NOMO-1 treated with DMSO at 0.1 percent for 48 hours (cell line): ENCODE measurements at regions not wholly inside any gene's neighbourhood (a gene's known extent, or its start where the extent isn't known, plus 50 kb on each side); places are given as distances from the start of the nearest gene placed in this dataset.

ENCODE experiments used
- DNase-seq: peaks from one replicate; lab custom pipeline; 2025; ENCODE audit not compliant: unreplicated experiment; lab: John Stamatoyannopoulos, UW

GRCh38 chr14:38425324-38425976 is 169.6 kb upstream of the CLEC14A start:
- DNase-seq = no peak

GRCh38 chr14:38420048-38420447 is 164.2 kb upstream of the CLEC14A start:
- DNase-seq = no peak

- DNase-seq = no peak
Measured at GRCh38 chr14:38419579-38419978, 163.7 kb upstream of the CLEC14A start.

- no peak for DNase-seq
Measured at GRCh38 chr14:38412654-38413053, 156.8 kb upstream of the CLEC14A start.

- no peak for DNase-seq
Measured at GRCh38 chr14:38410442-38410841, 154.5 kb upstream of the CLEC14A start.

- DNase-seq = no peak
Measured at GRCh38 chr14:38409071-38409705, 153.3 kb upstream of the CLEC14A start.

- DNase-seq = no peak
Measured at GRCh38 chr14:38405851-38406635, 150.2 kb upstream of the CLEC14A start.

GRCh38 chr14:38404616-38405015 is 148.7 kb upstream of the CLEC14A start:
- DNase-seq = no peak

GRCh38 chr14:38404100-38404541 is 148.2 kb upstream of the CLEC14A start:
- no peak for DNase-seq

GRCh38 chr14:38400751-38401150 is 144.9 kb upstream of the CLEC14A start:
- DNase-seq = no peak

GRCh38 chr14:38399652-38400051 is 143.8 kb upstream of the CLEC14A start:
- DNase-seq = no peak

GRCh38 chr14:38394767-38395166 is 138.9 kb upstream of the CLEC14A start:
- DNase-seq = no peak

- no peak for DNase-seq
Measured at GRCh38 chr14:38394064-38394463, 138.2 kb upstream of the CLEC14A start.

- DNase-seq = no peak
Measured at GRCh38 chr14:38391334-38391733, 135.4 kb upstream of the CLEC14A start.

GRCh38 chr14:38389681-38390080 is 133.8 kb upstream of the CLEC14A start:
- no peak for DNase-seq

GRCh38 chr14:38387821-38388220 is 131.9 kb upstream of the CLEC14A start:
- no peak for DNase-seq

GRCh38 chr14:38385836-38386235 is 129.9 kb upstream of the CLEC14A start:
- DNase-seq = no peak

GRCh38 chr14:38385343-38385742 is 129.4 kb upstream of the CLEC14A start:
- no peak for DNase-seq

- no peak for DNase-seq
Measured at GRCh38 chr14:38384741-38385140, 128.8 kb upstream of the CLEC14A start.

- DNase-seq = no peak
Measured at GRCh38 chr14:38367922-38368321, 112.0 kb upstream of the CLEC14A start.

- no peak for DNase-seq
Measured at GRCh38 chr14:38366374-38366773, 110.5 kb upstream of the CLEC14A start.

- no peak for DNase-seq
Measured at GRCh38 chr14:38363217-38363616, 107.3 kb upstream of the CLEC14A start.
